Esophagus muscularis mucosa (tissue), 4 donors: ENCODE measurements at regions not wholly inside any gene's neighbourhood (a gene's known extent, or its start where the extent isn't known, plus 50 kb on each side); places are given as distances from the start of the nearest gene placed in this dataset.

ENCODE experiments used
- DNase-seq: peaks from one replicate; pipeline ENCODE4 v3.0.0-alpha.2; 2017; ENCODE audit errors: extremely low spot score
- H3K27ac ChIP-seq, 4 donors: fragments of 200-600 bp; sonication (generic); replicated peaks in 1 of 4; 1 replicate in 3 of 4; 2 replicates in 1 of 4; pipeline ENCODE4 v1.5.1; 2016 to 2019; ENCODE audit warnings: mild to moderate bottlenecking in 1 of 4
- H3K27me3 ChIP-seq, 4 donors: fragments of 200-600 bp; sonication (generic); one replicate each; pipeline versions ENCODE4 v1.5.1 to v1.6.0; 2016 to 2019
- H3K36me3 ChIP-seq, 4 donors: fragments of 200-600 bp; sonication (generic); one replicate each; pipeline ENCODE4 v1.5.1; 2016 to 2019
- H3K4me1 ChIP-seq, 4 donors: fragments of 200-600 bp; sonication (generic); one replicate each; pipeline ENCODE4 v1.5.1; 2016 to 2019
- H3K4me3 ChIP-seq, 4 donors: fragments of 200-600 bp; sonication (generic); 1 replicate in 2 of 4; 2 replicates in 2 of 4; pipeline ENCODE4 v1.5.1; 2016 to 2019; ENCODE audit warnings: mild to moderate bottlenecking in 4 of 4, moderate library complexity in 1 of 4
- H3K9me3 ChIP-seq, 4 donors: fragments of 200-600 bp; sonication (generic); 1 replicate in 3 of 4; 2 replicates in 1 of 4; pipeline ENCODE4 v1.5.1; 2016 to 2019
- EP300 ChIP-seq: sonication (generic); formaldehyde crosslinking; IDR thresholded peaks from one replicate; pipeline ENCODE4 v1.6.1; 2017; ENCODE audit warnings: antibody characterized with exemption
- POLR2A ChIP-seq: fragments of 450-650 bp; IDR thresholded peaks from one replicate; pipeline ENCODE4 v1.6.1; 2017; ENCODE audit warnings: antibody characterized with exemption, moderate library complexity, mild to moderate bottlenecking, low read depth
- POLR2AphosphoS5 ChIP-seq, 2 donors: sonication (generic); formaldehyde crosslinking; IDR thresholded peaks; one replicate each; pipeline ENCODE4 v1.6.1; 2017; ENCODE audit warnings: antibody characterized with exemption in 2 of 2
- WGBS: methylation state at CpG from one replicate; pipeline ENCODE4 v1.1.5; 2018; 5-methylcytosine and 5-hydroxymethylcytosine counted together
- intact Hi-C: fragments of 100-400 bp; cut with DNase I; formaldehyde crosslinking; loops from one replicate; pipeline ENCODE4 v1.15.1; 2023
- TF ChIP-seq, protein P1 (sequence below), 3 experiments: fragments of 200-600 bp in 2 of 3; fragments of 450-650 bp in 1 of 3; sonication (generic) in 2 of 3; IDR thresholded peaks; one replicate each; pipeline ENCODE4 v1.5.1; 2017 to 2019; ENCODE audit warnings: antibody characterized with exemption in 3 of 3, mild to moderate bottlenecking in 2 of 3, moderate library complexity in 1 of 3

DNA sequence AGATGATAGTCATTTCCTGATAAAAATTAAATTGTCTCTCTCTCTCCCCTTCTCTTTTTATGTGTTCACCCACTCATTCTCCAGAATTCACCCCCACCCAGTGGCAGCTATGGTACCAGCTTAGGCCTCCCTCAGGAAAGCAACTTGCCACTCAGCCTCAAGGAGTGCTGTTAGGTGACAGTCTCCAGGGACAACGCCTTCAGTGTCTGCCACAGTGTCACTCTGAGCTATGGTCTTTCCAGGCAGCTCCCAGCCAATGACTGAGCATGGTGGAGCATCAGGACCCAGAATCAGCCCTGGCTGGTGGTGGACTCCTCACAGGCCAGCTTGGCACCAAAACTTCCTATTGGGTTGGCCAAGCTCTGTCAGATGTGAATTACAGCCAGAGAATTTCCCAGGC, 140.9 kb upstream of the PIK3R1 start:
- intact Hi-C loops: no loop called here
- no peak overlapping the region for H3K4me3 ChIP-seq
- TF ChIP-seq, protein P1, sequence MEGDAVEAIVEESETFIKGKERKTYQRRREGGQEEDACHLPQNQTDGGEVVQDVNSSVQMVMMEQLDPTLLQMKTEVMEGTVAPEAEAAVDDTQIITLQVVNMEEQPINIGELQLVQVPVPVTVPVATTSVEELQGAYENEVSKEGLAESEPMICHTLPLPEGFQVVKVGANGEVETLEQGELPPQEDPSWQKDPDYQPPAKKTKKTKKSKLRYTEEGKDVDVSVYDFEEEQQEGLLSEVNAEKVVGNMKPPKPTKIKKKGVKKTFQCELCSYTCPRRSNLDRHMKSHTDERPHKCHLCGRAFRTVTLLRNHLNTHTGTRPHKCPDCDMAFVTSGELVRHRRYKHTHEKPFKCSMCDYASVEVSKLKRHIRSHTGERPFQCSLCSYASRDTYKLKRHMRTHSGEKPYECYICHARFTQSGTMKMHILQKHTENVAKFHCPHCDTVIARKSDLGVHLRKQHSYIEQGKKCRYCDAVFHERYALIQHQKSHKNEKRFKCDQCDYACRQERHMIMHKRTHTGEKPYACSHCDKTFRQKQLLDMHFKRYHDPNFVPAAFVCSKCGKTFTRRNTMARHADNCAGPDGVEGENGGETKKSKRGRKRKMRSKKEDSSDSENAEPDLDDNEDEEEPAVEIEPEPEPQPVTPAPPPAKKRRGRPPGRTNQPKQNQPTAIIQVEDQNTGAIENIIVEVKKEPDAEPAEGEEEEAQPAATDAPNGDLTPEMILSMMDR (IDR thresholded peaks at IDR 0.05): no peak
- no peak for TF ChIP-seq POLR2AphosphoS5 (IDR thresholded peaks at IDR 0.05)
- TF ChIP-seq POLR2A: no peak
- no peak for TF ChIP-seq EP300
- 91% methylated on average over 1 of the region's 1 CpG for WGBS
- H3K4me1 ChIP-seq: peaks cover 0 to 4% (median 0%) of the 10 kb centered on the region in 4 donors
- no peak for DNase-seq
- H3K36me3 ChIP-seq: no peaks in the 10 kb centered on the region
- H3K27me3 ChIP-seq: no peaks in the 10 kb centered on the region
- H3K9me3 ChIP-seq: no peaks in the 10 kb centered on the region
- H3K27ac ChIP-seq: no peak overlapping the region

DNA sequence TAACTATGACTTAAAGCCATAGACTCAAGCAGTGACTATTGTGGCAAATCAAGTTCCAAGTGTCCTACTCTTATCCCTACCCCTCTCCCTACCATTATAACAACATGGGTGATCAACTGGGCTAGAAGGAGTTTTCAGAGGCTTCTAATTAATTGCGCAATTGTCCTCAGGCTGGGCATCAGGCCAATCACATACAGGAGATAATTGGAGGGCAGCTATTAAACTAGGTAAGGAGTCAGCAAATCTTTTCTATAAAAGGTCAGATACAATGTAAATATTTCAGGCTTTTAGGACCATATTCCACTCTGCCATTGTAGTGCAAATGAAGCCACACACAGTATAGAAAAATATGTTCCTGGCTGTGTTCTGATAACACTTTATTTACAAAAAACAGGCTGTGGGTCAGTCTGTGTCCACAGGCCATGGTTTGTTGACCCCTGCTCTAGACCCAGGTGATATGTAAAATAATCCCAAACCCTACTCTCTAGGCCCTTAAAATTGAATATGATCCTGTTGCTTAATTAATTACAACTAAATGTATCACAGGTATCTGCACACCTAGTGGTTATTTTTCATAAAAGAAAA, 141.4 kb upstream of the PIK3R1 start:
- no peaks in the 10 kb centered on the region for H3K9me3 ChIP-seq
- no peaks in the 10 kb centered on the region for H3K36me3 ChIP-seq
- H3K27me3 ChIP-seq: no peaks in the 10 kb centered on the region
- H3K4me3 ChIP-seq: no peak overlapping the region
- peaks cover 0 to 4% (median 0%) of the 10 kb centered on the region in 4 donors for H3K4me1 ChIP-seq
- TF ChIP-seq, protein P1 (IDR thresholded peaks at IDR 0.05): no peak
- TF ChIP-seq EP300 (no peak), POLR2AphosphoS5 (IDR thresholded peaks at IDR 0.05) (no peak), POLR2A (no peak)
- intact Hi-C loops: no loop called here
- no peak overlapping the region for H3K27ac ChIP-seq
- no peak for DNase-seq
- WGBS: 100% methylated on average over 1 of the region's 1 CpG

GRCh38 chr5:68071736-68072135, 143.8 kb upstream of the PIK3R1 start:
- H3K4me3 ChIP-seq: no peak overlapping the region
- WGBS: 77% methylated on average over 6 of the region's 6 CpGs
- no peak for TF ChIP-seq POLR2A
- TF ChIP-seq, protein P1 (IDR thresholded peaks at IDR 0.05): no peak
- intact Hi-C loops: no loop called here
- H3K27ac ChIP-seq: peak overlapping the region in 1 of 4 donors; percentile 22
- H3K36me3 ChIP-seq: no peaks in the 10 kb centered on the region
- peaks cover 0 to 4% (median 0%) of the 10 kb centered on the region in 4 donors for H3K4me1 ChIP-seq
- no peaks in the 10 kb centered on the region for H3K9me3 ChIP-seq
- no peak for DNase-seq
- H3K27me3 ChIP-seq: no peaks in the 10 kb centered on the region

DNA sequence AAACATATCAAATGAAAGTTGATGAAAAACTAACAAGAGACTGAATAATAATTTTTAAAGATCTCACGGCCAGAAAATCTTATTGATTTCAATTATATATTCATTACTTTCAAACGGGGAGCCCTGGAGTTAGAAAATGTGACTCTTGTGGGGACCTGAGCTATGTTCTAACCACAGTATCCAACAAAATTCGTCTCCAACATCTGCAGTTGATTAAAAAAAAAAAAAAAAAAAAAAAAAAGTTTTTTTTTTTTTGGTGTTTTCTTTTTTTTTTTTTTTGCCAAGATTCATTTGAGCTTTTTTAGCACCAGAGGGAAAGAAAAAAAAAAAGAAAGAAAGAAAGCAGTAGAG, 144.3 kb upstream of the PIK3R1 start:
- intact Hi-C loops: no loop called here
- H3K4me1 ChIP-seq: peaks cover 0 to 4% (median 0%) of the 10 kb centered on the region in 4 donors
- H3K4me3 ChIP-seq: no peak overlapping the region
- no peaks in the 10 kb centered on the region for H3K36me3 ChIP-seq
- H3K9me3 ChIP-seq: peaks cover 0 to under 1% (median under 1%) of the 10 kb centered on the region in 4 donors
- DNase-seq: no peak
- no peaks in the 10 kb centered on the region for H3K27me3 ChIP-seq
- peak overlapping the region in 2 of 4 donors; percentile 9 to 21 for H3K27ac ChIP-seq
- 76% methylated on average over 3 of the region's 3 CpGs for WGBS
- TF ChIP-seq, protein P1 (IDR thresholded peaks at IDR 0.05): no peak

DNA sequence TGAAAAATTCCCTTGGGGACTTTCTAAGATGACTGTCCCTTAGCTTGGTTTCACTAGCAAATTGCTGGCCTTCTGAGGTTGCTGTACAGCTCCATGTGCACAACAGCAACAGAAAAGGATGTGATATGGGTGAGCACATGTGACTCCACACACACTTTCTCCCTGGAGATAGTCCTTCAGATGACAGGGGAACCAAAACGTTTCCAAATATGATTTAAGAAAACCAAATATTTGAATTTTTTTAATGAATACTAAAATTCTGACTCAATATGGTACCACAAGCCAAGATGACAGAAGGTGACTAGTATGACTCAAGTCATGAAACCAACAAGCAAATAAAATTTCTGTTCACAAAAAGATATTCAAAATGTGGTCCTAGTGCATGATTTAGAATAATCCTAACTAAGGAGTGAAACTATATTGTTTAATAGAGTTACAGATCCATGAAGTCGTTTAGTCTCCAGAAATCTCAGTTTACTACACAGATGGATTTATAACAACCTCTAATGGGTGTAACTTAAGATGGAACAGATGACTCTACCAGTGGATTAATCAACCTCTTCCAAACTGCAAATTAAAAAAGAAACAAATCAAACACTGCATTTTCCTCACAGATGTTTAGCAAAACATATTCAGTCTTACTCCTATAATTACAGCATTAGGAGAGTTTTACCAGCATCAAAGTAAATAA, 144.8 kb upstream of the PIK3R1 start:
- no peak for DNase-seq
- Histone ChIP-seq H3K4me1 (peaks cover 0 to 4% (median 0%) of the 10 kb centered on the region in 4 donors), H3K9me3 (peaks cover 0 to 6% (median 3%) of the 10 kb centered on the region in 4 donors), H3K36me3 (no peaks in the 10 kb centered on the region), H3K27me3 (no peaks in the 10 kb centered on the region), H3K4me3 (no peak overlapping the region), H3K27ac (peak overlapping the region in 2 of 4 donors; percentile 9 to 21)
- TF ChIP-seq, protein P1 (IDR thresholded peaks at IDR 0.05): no peak
- TF ChIP-seq POLR2AphosphoS5 (IDR thresholded peaks at IDR 0.05) (no peak), EP300 (no peak), POLR2A (no peak)
- WGBS: 55% methylated on average over 2 of the region's 2 CpGs
- intact Hi-C loops: no loop called here
